GM23338 (cell line): ENCODE measurements at regions not wholly inside any gene's neighbourhood (a gene's known extent, or its start where the extent isn't known, plus 50 kb on each side); places are given as distances from the start of the nearest gene placed in this dataset.
A peak's percentile ranks its signal among the peaks of the same experiment; 100 is the strongest.

ENCODE experiments used
- ATAC-seq: fragments of 200-7000 bp; cut with Tn5 transposase; 3 replicates; pipeline ENCODE4 v1.9.1; 2020
- DNase-seq: peaks from one replicate; pipeline ENCODE4 v3.0.0-alpha.2; 2015; ENCODE audit warnings: low spot score
- H2AFZ ChIP-seq: fragments of 200-600 bp; sonication (generic); 2 replicates; pipeline ENCODE4 v1.8.0; 2016; ENCODE audit warnings: antibody characterized with exemption, mild to moderate bottlenecking, moderate library complexity
- H3F3A ChIP-seq: fragments of 200-600 bp; sonication (generic); replicated peaks from 2 replicates; pipeline ENCODE4 v1.8.0; 2017; ENCODE audit warnings: antibody characterized with exemption, mixed run types, low read depth
- H3K27ac ChIP-seq: fragments of 200-600 bp; sonication (generic); 2 replicates; pipeline ENCODE4 v1.6.1; 2016; ENCODE audit warnings: low read depth
- H3K27me3 ChIP-seq: fragments of 200-600 bp; sonication (generic); 2 replicates; pipeline ENCODE4 v1.8.0; 2016; ENCODE audit warnings: mild to moderate bottlenecking, mixed run types, moderate library complexity; ENCODE audit not compliant: insufficient read depth
- H3K36me3 ChIP-seq: fragments of 200-600 bp; sonication (generic); 2 replicates; pipeline ENCODE4 v1.8.0; 2016; ENCODE audit warnings: mild to moderate bottlenecking; ENCODE audit not compliant: insufficient read depth
- H3K4me1 ChIP-seq: fragments of 200-600 bp; sonication (generic); 2 replicates; pipeline ENCODE4 v1.8.0; 2016; ENCODE audit warnings: mild to moderate bottlenecking, moderate library complexity; ENCODE audit not compliant: insufficient read depth
- H3K4me2 ChIP-seq: fragments of 200-600 bp; sonication (generic); 2 replicates; pipeline ENCODE4 v1.7.1; 2017; ENCODE audit warnings: mixed run types
- H3K4me3 ChIP-seq: fragments of 200-600 bp; sonication (generic); 2 replicates; pipeline ENCODE4 v1.6.1; 2016; ENCODE audit warnings: mixed run types
- H3K79me2 ChIP-seq: fragments of 200-600 bp; sonication (generic); replicated peaks from 2 replicates; pipeline ENCODE4 v1.8.0; 2017; ENCODE audit warnings: mild to moderate bottlenecking; ENCODE audit not compliant: insufficient read depth
- H3K9me2 ChIP-seq: fragments of 200-600 bp; sonication (generic); 2 replicates; pipeline ENCODE4 v1.8.0; 2017; ENCODE audit not compliant: insufficient read depth
- H4K20me1 ChIP-seq: fragments of 200-600 bp; sonication (generic); replicated peaks from 2 replicates; pipeline ENCODE4 v1.8.0; 2017; ENCODE audit warnings: mild to moderate bottlenecking; ENCODE audit not compliant: insufficient read depth
- H3K27ac Mint-ChIP-seq: 2 replicates; pipeline ENCODE4 v1.8.0; 2020; ENCODE audit warnings: inconsistent platforms, mild to moderate bottlenecking, moderate library complexity, mixed read lengths
- H3K27me3 Mint-ChIP-seq: 3 replicates; pipeline ENCODE4 v1.8.0; 2022; ENCODE audit warnings: low read depth, mild to moderate bottlenecking, moderate library complexity, mixed read lengths, inconsistent platforms; ENCODE audit not compliant: insufficient read depth, poor library complexity
- H3K36me3 Mint-ChIP-seq: 3 replicates; pipeline ENCODE4 v1.8.0; 2021; ENCODE audit warnings: low read depth, mild to moderate bottlenecking, inconsistent platforms, moderate library complexity, mixed read lengths
- H3K4me1 Mint-ChIP-seq: 3 replicates; pipeline ENCODE4 v1.8.0; 2020; ENCODE audit warnings: mild to moderate bottlenecking, inconsistent platforms, mixed read lengths
- H3K4me3 Mint-ChIP-seq: 3 replicates; pipeline ENCODE4 v1.8.0; 2021; ENCODE audit warnings: moderate library complexity, mild to moderate bottlenecking, inconsistent platforms, mixed read lengths
- H3K9me3 Mint-ChIP-seq: 3 replicates; pipeline ENCODE4 v1.8.0; 2020; ENCODE audit warnings: moderate library complexity, mild to moderate bottlenecking, inconsistent platforms, mixed read lengths
- CREB1 ChIP-seq: fragments of 250-450 bp; sonication (Bioruptor Pico); IDR thresholded peaks from 2 replicates; pipeline ENCODE4 v1.5.0; 2020; ENCODE audit warnings: low read depth, mild to moderate bottlenecking, moderate library complexity
- EZH2 ChIP-seq: fragments of 200-600 bp; sonication (generic); IDR thresholded peaks from one replicate; pipeline ENCODE4 v1.8.0; 2017; ENCODE audit warnings: antibody characterized with exemption, mild to moderate bottlenecking, low read depth; ENCODE audit not compliant: unreplicated experiment
- EZH2phosphoT487 ChIP-seq: fragments of 200-600 bp; sonication (generic); IDR thresholded peaks from one replicate; pipeline ENCODE4 v1.8.1; 2018; ENCODE audit warnings: antibody characterized with exemption; ENCODE audit not compliant: unreplicated experiment
- POLR2AphosphoS5 ChIP-seq: IDR thresholded peaks from 2 replicates; pipeline ENCODE4 v1.6.1; 2016; ENCODE audit warnings: antibody characterized with exemption, low read depth
- ZNF114 ChIP-seq: fragments of 250-450 bp; sonication (Bioruptor Pico); IDR thresholded peaks from 2 replicates; pipeline ENCODE4 v1.5.0; 2020; ENCODE audit warnings: mild to moderate bottlenecking, moderate library complexity
- ZNF331 ChIP-seq: fragments of 250-450 bp; sonication (Bioruptor Pico); IDR thresholded peaks from 2 replicates; pipeline ENCODE4 v1.5.0; 2020; ENCODE audit warnings: low read depth, mild to moderate bottlenecking, moderate library complexity
- TF ChIP-seq, protein P1 (sequence below): IDR thresholded peaks from 2 replicates; pipeline ENCODE4 v1.6.1; 2016; ENCODE audit warnings: antibody characterized with exemption
- TF ChIP-seq, protein P2 (sequence below), 2 experiments: fragments of 200-600 bp in 1 of 2; sonication (generic) in 1 of 2; conservative IDR thresholded peaks; 2 replicates each; pipeline versions ENCODE4 v1.5.1 to v1.6.1; 2016 to 2017; ENCODE audit warnings: antibody characterized with exemption in 2 of 2, low read depth in 2 of 2, mild to moderate bottlenecking in 2 of 2, moderate library complexity in 1 of 2
- TF ChIP-seq, protein P3 (sequence below): fragments of 250-450 bp; sonication (Bioruptor Pico); IDR thresholded peaks from 2 replicates; pipeline ENCODE4 v1.5.0; 2020; ENCODE audit warnings: mild to moderate bottlenecking, moderate library complexity

DNA sequence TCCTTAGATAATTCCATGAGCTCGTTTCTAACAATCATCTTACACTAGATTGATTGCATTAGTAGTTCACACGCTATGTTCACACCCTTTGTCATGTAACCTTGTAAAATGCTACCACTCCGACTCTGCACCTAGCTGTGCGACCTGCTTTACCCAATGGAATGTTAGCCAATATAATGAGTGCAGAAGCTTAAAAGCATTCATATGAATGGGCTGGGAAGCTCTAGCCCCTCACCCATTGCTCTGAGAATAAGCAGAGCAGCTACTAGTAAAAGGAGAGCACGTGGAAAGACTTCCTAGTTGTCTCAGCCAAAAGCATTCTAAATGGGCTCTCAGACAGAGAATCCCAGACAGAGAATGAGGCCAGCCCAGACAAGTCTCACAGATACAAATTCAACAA, 410.6 kb upstream of the UBE2E2 start:
- H3F3A ChIP-seq, result no peaks in the 10 kb centered on the region
- ATAC-seq, result peak; percentile 49
- peaks cover 8% of the 10 kb centered on the region; the same call in 1 of the 3 replicates for H3K4me1 Mint-ChIP-seq
- no peaks in the 10 kb centered on the region for H4K20me1 ChIP-seq
- H3K27ac Mint-ChIP-seq, result no peak overlapping the region
- no peak overlapping the region for H3K4me3 ChIP-seq
- peaks cover 3% of the 10 kb centered on the region; the same call in 2 of the 3 replicates for H3K9me3 Mint-ChIP-seq
- no peaks in the 10 kb centered on the region for H3K36me3 Mint-ChIP-seq
- no peaks in the 10 kb centered on the region for H3K36me3 ChIP-seq
- H3K4me2 ChIP-seq, result no peak overlapping the region
- H3K27me3 ChIP-seq, result no peaks in the 10 kb centered on the region
- H3K27ac ChIP-seq, result no peak overlapping the region
- H2AFZ ChIP-seq, result no peak overlapping the region
- no peaks in the 10 kb centered on the region for H3K9me2 ChIP-seq
- DNase-seq, result peak; percentile 6
- H3K4me3 Mint-ChIP-seq, result no peak overlapping the region
- TF ChIP-seq ZNF114 (CRISPR knock-in tag) (no peak), EZH2 (no peak), POLR2AphosphoS5 (no peak)
- TF ChIP-seq, protein P1, sequence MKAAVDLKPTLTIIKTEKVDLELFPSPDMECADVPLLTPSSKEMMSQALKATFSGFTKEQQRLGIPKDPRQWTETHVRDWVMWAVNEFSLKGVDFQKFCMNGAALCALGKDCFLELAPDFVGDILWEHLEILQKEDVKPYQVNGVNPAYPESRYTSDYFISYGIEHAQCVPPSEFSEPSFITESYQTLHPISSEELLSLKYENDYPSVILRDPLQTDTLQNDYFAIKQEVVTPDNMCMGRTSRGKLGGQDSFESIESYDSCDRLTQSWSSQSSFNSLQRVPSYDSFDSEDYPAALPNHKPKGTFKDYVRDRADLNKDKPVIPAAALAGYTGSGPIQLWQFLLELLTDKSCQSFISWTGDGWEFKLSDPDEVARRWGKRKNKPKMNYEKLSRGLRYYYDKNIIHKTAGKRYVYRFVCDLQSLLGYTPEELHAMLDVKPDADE, result no peak
- TF ChIP-seq, protein P2, sequence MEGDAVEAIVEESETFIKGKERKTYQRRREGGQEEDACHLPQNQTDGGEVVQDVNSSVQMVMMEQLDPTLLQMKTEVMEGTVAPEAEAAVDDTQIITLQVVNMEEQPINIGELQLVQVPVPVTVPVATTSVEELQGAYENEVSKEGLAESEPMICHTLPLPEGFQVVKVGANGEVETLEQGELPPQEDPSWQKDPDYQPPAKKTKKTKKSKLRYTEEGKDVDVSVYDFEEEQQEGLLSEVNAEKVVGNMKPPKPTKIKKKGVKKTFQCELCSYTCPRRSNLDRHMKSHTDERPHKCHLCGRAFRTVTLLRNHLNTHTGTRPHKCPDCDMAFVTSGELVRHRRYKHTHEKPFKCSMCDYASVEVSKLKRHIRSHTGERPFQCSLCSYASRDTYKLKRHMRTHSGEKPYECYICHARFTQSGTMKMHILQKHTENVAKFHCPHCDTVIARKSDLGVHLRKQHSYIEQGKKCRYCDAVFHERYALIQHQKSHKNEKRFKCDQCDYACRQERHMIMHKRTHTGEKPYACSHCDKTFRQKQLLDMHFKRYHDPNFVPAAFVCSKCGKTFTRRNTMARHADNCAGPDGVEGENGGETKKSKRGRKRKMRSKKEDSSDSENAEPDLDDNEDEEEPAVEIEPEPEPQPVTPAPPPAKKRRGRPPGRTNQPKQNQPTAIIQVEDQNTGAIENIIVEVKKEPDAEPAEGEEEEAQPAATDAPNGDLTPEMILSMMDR (conservative IDR thresholded peaks at IDR 0.05; ENCODE audit: low read depth in 2 of 2), result no peak
- H3K27me3 Mint-ChIP-seq, result no peaks in the 10 kb centered on the region
- 0 out of 2 replicates have a peak, but pooled peaks cover 3% of the 10 kb centered on the region for H3K4me1 ChIP-seq
- no peaks in the 10 kb centered on the region for H3K79me2 ChIP-seq

DNA sequence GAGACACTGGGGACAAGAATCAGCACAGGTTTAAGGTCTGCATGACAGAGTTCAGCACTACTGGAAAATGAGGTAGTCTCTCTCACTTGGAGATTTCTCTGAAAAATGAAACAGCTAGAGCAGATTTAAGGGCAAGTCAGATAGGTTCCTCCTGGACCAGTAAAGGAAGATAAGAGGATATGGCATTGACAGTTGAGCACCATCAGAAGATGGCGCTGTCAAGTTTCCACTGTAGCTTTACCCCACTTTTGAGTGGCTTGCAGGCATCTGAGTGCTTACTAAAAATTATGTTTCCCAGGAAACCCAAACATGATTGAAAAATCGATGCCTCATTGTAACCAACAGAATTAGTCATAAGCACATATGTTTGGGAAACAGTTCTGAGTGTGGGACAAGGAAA, 407.2 kb upstream of the UBE2E2 start:
- Histone ChIP-seq H3K9me2 (peaks cover 4% of the 10 kb centered on the region; the same call in 1 of the 2 replicates), H3F3A (no peaks in the 10 kb centered on the region), H3K36me3 (no peaks in the 10 kb centered on the region), H3K4me3 (no peak overlapping the region), H3K27me3 (no peaks in the 10 kb centered on the region), H3K4me2 (no peak overlapping the region), H3K27ac (no peak overlapping the region), H4K20me1 (no peaks in the 10 kb centered on the region), H3K79me2 (no peaks in the 10 kb centered on the region), H2AFZ (no peak overlapping the region), H3K4me1 (0 out of 2 replicates have a peak, but pooled peaks cover 3% of the 10 kb centered on the region)
- ATAC-seq (no peak), DNase-seq (peak; percentile 16)
- Mint-ChIP-seq H3K9me3 (no peaks in the 10 kb centered on the region), H3K27me3 (no peaks in the 10 kb centered on the region), H3K36me3 (no peaks in the 10 kb centered on the region), H3K4me1 (peaks cover 8% of the 10 kb centered on the region; the same call in 1 of the 3 replicates), H3K4me3 (no peak overlapping the region), H3K27ac (no peak overlapping the region)
- TF ChIP-seq ZNF331 (CRISPR knock-in tag) (no peak), CREB1 (no peak), EZH2 (no peak), EZH2phosphoT487 (no peak), ZNF114 (CRISPR knock-in tag) (no peak)
- TF ChIP-seq, protein P2 (conservative IDR thresholded peaks at IDR 0.05; ENCODE audit: low read depth in 2 of 2), result peak; percentile 26 to 70; a peak in 3 of 4 replicates
- TF ChIP-seq, protein P3, sequence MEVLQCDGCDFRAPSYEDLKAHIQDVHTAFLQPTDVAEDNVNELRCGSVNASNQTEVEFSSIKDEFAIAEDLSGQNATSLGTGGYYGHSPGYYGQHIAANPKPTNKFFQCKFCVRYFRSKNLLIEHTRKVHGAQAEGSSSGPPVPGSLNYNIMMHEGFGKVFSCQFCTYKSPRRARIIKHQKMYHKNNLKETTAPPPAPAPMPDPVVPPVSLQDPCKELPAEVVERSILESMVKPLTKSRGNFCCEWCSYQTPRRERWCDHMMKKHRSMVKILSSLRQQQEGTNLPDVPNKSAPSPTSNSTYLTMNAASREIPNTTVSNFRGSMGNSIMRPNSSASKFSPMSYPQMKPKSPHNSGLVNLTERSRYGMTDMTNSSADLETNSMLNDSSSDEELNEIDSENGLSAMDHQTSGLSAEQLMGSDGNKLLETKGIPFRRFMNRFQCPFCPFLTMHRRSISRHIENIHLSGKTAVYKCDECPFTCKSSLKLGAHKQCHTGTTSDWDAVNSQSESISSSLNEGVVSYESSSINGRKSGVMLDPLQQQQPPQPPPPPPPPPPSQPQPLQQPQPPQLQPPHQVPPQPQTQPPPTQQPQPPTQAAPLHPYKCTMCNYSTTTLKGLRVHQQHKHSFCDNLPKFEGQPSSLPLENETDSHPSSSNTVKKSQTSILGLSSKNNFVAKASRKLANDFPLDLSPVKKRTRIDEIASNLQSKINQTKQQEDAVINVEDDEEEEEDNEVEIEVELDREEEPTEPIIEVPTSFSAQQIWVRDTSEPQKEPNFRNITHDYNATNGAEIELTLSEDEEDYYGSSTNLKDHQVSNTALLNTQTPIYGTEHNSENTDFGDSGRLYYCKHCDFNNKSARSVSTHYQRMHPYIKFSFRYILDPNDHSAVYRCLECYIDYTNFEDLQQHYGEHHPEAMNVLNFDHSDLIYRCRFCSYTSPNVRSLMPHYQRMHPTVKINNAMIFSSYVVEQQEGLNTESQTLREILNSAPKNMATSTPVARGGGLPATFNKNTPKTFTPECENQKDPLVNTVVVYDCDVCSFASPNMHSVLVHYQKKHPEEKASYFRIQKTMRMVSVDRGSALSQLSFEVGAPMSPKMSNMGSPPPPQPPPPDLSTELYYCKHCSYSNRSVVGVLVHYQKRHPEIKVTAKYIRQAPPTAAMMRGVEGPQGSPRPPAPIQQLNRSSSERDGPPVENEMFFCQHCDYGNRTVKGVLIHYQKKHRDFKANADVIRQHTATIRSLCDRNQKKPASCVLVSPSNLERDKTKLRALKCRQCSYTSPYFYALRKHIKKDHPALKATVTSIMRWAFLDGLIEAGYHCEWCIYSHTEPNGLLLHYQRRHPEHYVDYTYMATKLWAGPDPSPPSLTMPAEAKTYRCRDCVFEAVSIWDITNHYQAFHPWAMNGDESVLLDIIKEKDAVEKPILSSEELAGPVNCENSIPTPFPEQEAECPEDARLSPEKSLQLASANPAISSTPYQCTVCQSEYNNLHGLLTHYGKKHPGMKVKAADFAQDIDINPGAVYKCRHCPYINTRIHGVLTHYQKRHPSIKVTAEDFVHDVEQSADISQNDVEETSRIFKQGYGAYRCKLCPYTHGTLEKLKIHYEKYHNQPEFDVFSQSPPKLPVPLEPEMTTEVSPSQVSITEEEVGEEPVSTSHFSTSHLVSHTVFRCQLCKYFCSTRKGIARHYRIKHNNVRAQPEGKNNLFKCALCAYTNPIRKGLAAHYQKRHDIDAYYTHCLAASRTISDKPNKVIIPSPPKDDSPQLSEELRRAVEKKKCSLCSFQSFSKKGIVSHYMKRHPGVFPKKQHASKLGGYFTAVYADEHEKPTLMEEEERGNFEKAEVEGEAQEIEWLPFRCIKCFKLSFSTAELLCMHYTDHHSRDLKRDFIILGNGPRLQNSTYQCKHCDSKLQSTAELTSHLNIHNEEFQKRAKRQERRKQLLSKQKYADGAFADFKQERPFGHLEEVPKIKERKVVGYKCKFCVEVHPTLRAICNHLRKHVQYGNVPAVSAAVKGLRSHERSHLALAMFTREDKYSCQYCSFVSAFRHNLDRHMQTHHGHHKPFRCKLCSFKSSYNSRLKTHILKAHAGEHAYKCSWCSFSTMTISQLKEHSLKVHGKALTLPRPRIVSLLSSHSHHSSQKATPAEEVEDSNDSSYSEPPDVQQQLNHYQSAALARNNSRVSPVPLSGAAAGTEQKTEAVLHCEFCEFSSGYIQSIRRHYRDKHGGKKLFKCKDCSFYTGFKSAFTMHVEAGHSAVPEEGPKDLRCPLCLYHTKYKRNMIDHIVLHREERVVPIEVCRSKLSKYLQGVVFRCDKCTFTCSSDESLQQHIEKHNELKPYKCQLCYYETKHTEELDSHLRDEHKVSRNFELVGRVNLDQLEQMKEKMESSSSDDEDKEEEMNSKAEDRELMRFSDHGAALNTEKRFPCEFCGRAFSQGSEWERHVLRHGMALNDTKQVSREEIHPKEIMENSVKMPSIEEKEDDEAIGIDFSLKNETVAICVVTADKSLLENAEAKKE (CRISPR knock-in tag), result no peak
